ENCODE measurements at regions not wholly inside any gene's neighbourhood (a gene's known extent, or its start where the extent isn't known, plus 50 kb on each side); places are given as distances from the start of the nearest gene placed in this dataset.

- no peak for TF ChIP-seq CTCF (IDR thresholded peaks at IDR 0.05)
- intact Hi-C loops (cut with DNase I): no loop called here
- H3K4me1 ChIP-seq: peaks cover 0 to 6% of the 10 kb centered on the region in 2 donors
- no peaks in the 10 kb centered on the region for H3K27me3 ChIP-seq
- H3K27ac ChIP-seq: no peak overlapping the region
- no peaks in the 10 kb centered on the region for H3K36me3 ChIP-seq
- H3K9me3 ChIP-seq: peaks cover 0 to 11% of the 10 kb centered on the region in 2 donors
- H3K4me3 ChIP-seq: no peak overlapping the region
- ATAC-seq (no peak), DNase-seq (no peak)
Observed at GRCh38 chr15:92538115-92538514, 117.5 kb downstream of the FAM174B start.

- Histone ChIP-seq H3K27ac (no peak overlapping the region), H3K27me3 (no peaks in the 10 kb centered on the region), H3K4me1 (no peaks in the 10 kb centered on the region), H3K36me3 (no peaks in the 10 kb centered on the region), H3K9me3 (peaks cover 0 to 11% of the 10 kb centered on the region in 2 donors), H3K4me3 (no peak overlapping the region)
- intact Hi-C loops (cut with DNase I): no loop called here
- ATAC-seq: no peak
- TF ChIP-seq CTCF (IDR thresholded peaks at IDR 0.05): no peak
- no peak for DNase-seq
Observed at GRCh38 chr15:92533298-92533697, 122.3 kb downstream of the FAM174B start.

GRCh38 chr15:92531406-92531805, 124.2 kb downstream of the FAM174B start:
- intact Hi-C loops (cut with DNase I): no loop called here
- H3K4me1 ChIP-seq: no peaks in the 10 kb centered on the region
- H3K9me3 ChIP-seq: peaks cover 0 to 11% of the 10 kb centered on the region in 2 donors
- no peaks in the 10 kb centered on the region for H3K27me3 ChIP-seq
- no peaks in the 10 kb centered on the region for H3K36me3 ChIP-seq
- no peak for TF ChIP-seq CTCF (IDR thresholded peaks at IDR 0.05)
- no peak overlapping the region for H3K4me3 ChIP-seq
- no peak overlapping the region for H3K27ac ChIP-seq
- DNase-seq (no peak), ATAC-seq (no peak)

- Histone ChIP-seq H3K4me1 (no peaks in the 10 kb centered on the region), H3K4me3 (no peak overlapping the region), H3K36me3 (no peaks in the 10 kb centered on the region), H3K27me3 (no peaks in the 10 kb centered on the region), H3K27ac (no peak overlapping the region), H3K9me3 (no peaks in the 10 kb centered on the region)
- DNase-seq (no peak), ATAC-seq (no peak)
- TF ChIP-seq CTCF (IDR thresholded peaks at IDR 0.05): no peak
- intact Hi-C loops (cut with DNase I): no loop called here
Observed at GRCh38 chr15:92528736-92529135, 126.8 kb downstream of the FAM174B start.

GRCh38 chr15:92527197-92527596, 128.4 kb downstream of the FAM174B start:
- H3K27ac ChIP-seq: no peak overlapping the region
- intact Hi-C loops (cut with DNase I): no loop called here
- H3K27me3 ChIP-seq: no peaks in the 10 kb centered on the region
- peak; percentile 76 for ATAC-seq
- H3K36me3 ChIP-seq: no peaks in the 10 kb centered on the region
- no peak for TF ChIP-seq CTCF (IDR thresholded peaks at IDR 0.05)
- H3K4me1 ChIP-seq: no peaks in the 10 kb centered on the region
- H3K4me3 ChIP-seq: no peak overlapping the region
- peak in 2 of 4 donors; percentile 37 to 40 for DNase-seq
- H3K9me3 ChIP-seq: no peaks in the 10 kb centered on the region
